Loucy (cell line): ENCODE measurements at regions not wholly inside any gene's neighbourhood (a gene's known extent, or its start where the extent isn't known, plus 50 kb on each side); places are given as distances from the start of the nearest gene placed in this dataset.
"Not testable (repeated sequence)": the region's sequence is repeated elsewhere in the genome, so short reads cannot be mapped to it uniquely, and the experiment has no call there.

Experiments
- H2AFZ ChIP-seq: fragments of 200-600 bp; sonication (generic); 2 replicates; pipeline ENCODE4 v1.6.0; 2016; ENCODE audit warnings: antibody characterized with exemption, mild to moderate bottlenecking, low read length, moderate library complexity
- H3F3A ChIP-seq: fragments of 200-600 bp; 2 replicates; pipeline ENCODE4 v1.6.0; 2016; ENCODE audit warnings: antibody characterized with exemption, low read depth, mild to moderate bottlenecking
- H3K27me3 ChIP-seq: fragments of 200-600 bp; sonication (generic); 2 replicates; pipeline ENCODE4 v1.6.1; 2014; ENCODE audit warnings: low read length, mild to moderate bottlenecking; ENCODE audit not compliant: insufficient read depth, poor library complexity, severe bottlenecking
- H3K36me3 ChIP-seq: fragments of 200-600 bp; sonication (generic); 2 replicates; pipeline ENCODE4 v1.6.1; 2016; ENCODE audit warnings: low read length; ENCODE audit not compliant: insufficient read depth
- H3K4me1 ChIP-seq: fragments of 200-600 bp; sonication (generic); 2 replicates; pipeline ENCODE4 v1.5.1; 2014; ENCODE audit warnings: low read length, mild to moderate bottlenecking; ENCODE audit not compliant: insufficient read depth, poor library complexity, severe bottlenecking
- H3K4me2 ChIP-seq: fragments of 200-600 bp; sonication (generic); 2 replicates; pipeline ENCODE4 v1.6.0; 2014; ENCODE audit warnings: antibody characterized with exemption, low read length, low read depth, mild to moderate bottlenecking; ENCODE audit not compliant: poor library complexity, severe bottlenecking
- H3K4me3 ChIP-seq: fragments of 200-600 bp; sonication (generic); 2 replicates; pipeline ENCODE4 v1.5.1; 2014; ENCODE audit warnings: low read length, mild to moderate bottlenecking, mixed read lengths; ENCODE audit not compliant: poor library complexity, severe bottlenecking
- H3K79me2 ChIP-seq: fragments of 200-600 bp; sonication (generic); 2 replicates; pipeline ENCODE4 v1.6.1; 2014; ENCODE audit warnings: low read length; ENCODE audit not compliant: insufficient read depth
- H3K9ac ChIP-seq: fragments of 200-600 bp; sonication (generic); 2 replicates; pipeline ENCODE4 v1.6.0; 2014; ENCODE audit warnings: mild to moderate bottlenecking, low read depth, low read length, moderate library complexity; ENCODE audit not compliant: poor library complexity, severe bottlenecking
- H3K9me2 ChIP-seq: fragments of 200-600 bp; sonication (generic); replicated peaks from 2 replicates; pipeline ENCODE4 v1.6.1; 2016; ENCODE audit warnings: low read depth, low read length, mixed read lengths
- H3K9me3 ChIP-seq: fragments of 200-600 bp; sonication (generic); 2 replicates; pipeline ENCODE4 v1.6.1; 2014; ENCODE audit warnings: mild to moderate bottlenecking, antibody characterized with exemption, low read length, low read depth; ENCODE audit not compliant: insufficient read depth
- H4K20me1 ChIP-seq: fragments of 200-600 bp; sonication (generic); 2 replicates; pipeline ENCODE4 v1.6.0; 2014; ENCODE audit warnings: antibody characterized with exemption, low read length, mild to moderate bottlenecking; ENCODE audit not compliant: insufficient read depth, poor library complexity, severe bottlenecking
- EZH2phosphoT487 ChIP-seq: fragments of 200-600 bp; IDR thresholded peaks from 2 replicates; pipeline ENCODE4 v1.6.1; 2018; ENCODE audit warnings: antibody characterized with exemption, mild to moderate bottlenecking, moderate library complexity, borderline replicate concordance
- TF ChIP-seq, protein P1 (sequence below): fragments of 200-600 bp; sonication (generic); conservative IDR thresholded peaks from 2 replicates; pipeline ENCODE4 v1.5.1; 2014; ENCODE audit warnings: mild to moderate bottlenecking, antibody characterized with exemption, low read length

DNA sequence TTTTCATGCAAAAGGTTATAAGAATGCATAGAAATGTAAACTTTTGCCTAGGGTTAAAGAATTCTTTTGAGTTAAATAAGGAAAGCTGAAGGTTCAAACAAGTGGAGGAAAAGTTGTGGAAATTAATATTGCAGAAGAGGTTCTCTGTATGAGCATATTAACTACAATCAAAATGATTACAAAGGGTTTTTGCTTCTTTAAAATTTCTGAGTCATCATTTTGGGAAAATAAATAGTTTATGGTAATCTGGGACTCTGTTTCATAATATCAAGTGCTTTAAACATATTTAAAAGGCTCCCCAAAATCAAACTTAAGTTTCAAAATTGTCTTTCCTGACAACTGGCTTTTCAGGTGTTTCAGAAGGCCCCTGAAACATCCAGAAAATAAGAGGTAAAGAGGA is 415.7 kb downstream of the ZNF804A start:
- Histone ChIP-seq H3K4me2 (no peak overlapping the region), H3K36me3 (no peaks in the 10 kb centered on the region), H2AFZ (no peak overlapping the region), H3F3A (no peaks in the 10 kb centered on the region), H3K9me3 (peaks cover 8% of the 10 kb centered on the region; the same call in 1 of the 2 replicates), H3K27me3 (no peaks in the 10 kb centered on the region), H3K79me2 (no peaks in the 10 kb centered on the region), H3K9ac (no peak overlapping the region), H3K4me3 (no peak overlapping the region), H4K20me1 (no peaks in the 10 kb centered on the region), H3K4me1 (no peaks in the 10 kb centered on the region), H3K9me2 (no peaks in the 10 kb centered on the region)
- TF ChIP-seq, protein P1, sequence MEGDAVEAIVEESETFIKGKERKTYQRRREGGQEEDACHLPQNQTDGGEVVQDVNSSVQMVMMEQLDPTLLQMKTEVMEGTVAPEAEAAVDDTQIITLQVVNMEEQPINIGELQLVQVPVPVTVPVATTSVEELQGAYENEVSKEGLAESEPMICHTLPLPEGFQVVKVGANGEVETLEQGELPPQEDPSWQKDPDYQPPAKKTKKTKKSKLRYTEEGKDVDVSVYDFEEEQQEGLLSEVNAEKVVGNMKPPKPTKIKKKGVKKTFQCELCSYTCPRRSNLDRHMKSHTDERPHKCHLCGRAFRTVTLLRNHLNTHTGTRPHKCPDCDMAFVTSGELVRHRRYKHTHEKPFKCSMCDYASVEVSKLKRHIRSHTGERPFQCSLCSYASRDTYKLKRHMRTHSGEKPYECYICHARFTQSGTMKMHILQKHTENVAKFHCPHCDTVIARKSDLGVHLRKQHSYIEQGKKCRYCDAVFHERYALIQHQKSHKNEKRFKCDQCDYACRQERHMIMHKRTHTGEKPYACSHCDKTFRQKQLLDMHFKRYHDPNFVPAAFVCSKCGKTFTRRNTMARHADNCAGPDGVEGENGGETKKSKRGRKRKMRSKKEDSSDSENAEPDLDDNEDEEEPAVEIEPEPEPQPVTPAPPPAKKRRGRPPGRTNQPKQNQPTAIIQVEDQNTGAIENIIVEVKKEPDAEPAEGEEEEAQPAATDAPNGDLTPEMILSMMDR, result no peak
- TF ChIP-seq EZH2phosphoT487, result no peak

DNA sequence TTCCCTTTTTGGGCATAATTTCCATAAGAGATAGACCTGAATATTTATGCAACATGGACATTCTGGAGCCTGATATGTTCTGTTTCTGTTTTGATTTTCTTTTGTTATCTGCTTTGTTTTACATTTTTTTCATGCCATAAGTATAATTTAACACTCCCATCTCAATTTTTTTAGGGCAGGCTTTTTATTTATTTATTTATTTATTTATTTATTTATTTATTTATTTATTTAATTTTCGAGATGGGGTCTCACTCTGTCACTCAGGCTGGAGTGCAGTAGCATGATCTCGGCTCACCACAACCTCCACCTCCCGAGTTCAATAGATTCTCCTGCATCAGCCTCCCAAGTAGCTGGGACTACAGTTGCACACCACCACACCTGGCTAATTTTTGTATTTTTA is 427.6 kb downstream of the ZNF804A start:
- H4K20me1 ChIP-seq, H3K36me3 ChIP-seq, H3K4me1 ChIP-seq, H2AFZ ChIP-seq, H3K9me3 ChIP-seq, H3K9ac ChIP-seq, H3K4me3 ChIP-seq, H3F3A ChIP-seq, H3K79me2 ChIP-seq, H3K9me2 ChIP-seq, H3K4me2 ChIP-seq, H3K27me3 ChIP-seq: not testable (repeated sequence)

DNA sequence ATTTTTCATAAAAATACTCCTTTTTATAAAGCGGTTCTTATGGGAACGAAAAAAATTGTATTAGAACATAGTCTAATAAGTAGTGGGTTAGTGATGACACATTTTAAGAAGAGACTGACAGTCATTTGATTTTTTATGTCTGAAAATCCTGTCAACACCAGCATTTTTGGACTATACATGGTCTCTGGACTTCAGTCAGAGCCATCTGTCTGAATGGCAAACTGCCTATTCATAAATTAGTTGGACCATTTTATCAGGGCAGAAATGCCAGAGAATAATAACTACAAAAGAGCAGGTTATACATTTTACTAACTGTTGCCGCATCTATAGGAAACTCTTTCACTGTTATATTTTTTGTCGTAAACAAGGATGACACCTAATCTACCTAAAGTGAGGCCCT is 437.6 kb downstream of the ZNF804A start:
- H3K4me3 ChIP-seq, result no peak overlapping the region
- H3K4me1 ChIP-seq, result no peaks in the 10 kb centered on the region
- no peak overlapping the region for H3K9ac ChIP-seq
- H4K20me1 ChIP-seq, result no peaks in the 10 kb centered on the region
- H3K4me2 ChIP-seq, result no peak overlapping the region
- no peak overlapping the region for H2AFZ ChIP-seq
- no peak for TF ChIP-seq EZH2phosphoT487
- TF ChIP-seq, protein P1, result no peak
- no peaks in the 10 kb centered on the region for H3K36me3 ChIP-seq
- no peaks in the 10 kb centered on the region for H3K79me2 ChIP-seq
- no peaks in the 10 kb centered on the region for H3K9me2 ChIP-seq
- H3F3A ChIP-seq, result no peaks in the 10 kb centered on the region
- H3K9me3 ChIP-seq, result no peaks in the 10 kb centered on the region
- no peaks in the 10 kb centered on the region for H3K27me3 ChIP-seq

DNA sequence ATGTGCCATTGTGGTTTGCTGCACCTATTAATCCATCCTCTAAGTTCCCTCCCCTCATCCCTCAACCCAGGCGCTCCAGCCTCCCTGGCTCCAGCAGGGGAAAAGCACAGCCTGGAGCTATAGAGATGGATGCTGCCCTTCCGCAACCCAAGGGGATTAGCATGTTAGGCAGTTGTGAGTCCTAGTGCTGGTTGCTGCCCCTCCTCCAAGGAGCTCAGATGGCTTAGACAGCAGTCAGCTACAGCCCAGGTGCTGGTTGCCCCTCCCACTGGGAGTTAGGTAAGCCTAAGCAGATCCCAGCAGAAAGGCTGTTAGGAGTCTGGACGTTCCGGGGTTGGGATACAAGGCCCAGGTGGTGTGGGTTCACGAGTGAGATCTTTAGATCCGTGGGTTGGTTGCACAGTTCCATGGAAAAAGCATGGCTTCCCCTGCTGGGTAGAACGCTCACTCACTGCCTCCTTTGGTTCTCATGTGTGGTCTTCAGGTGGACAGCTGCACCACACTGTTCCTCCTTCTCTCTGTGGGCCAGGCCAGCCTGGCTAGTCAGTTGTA is 446.1 kb downstream of the ZNF804A start:
- Histone ChIP-seq H3K4me2 (no peak overlapping the region), H4K20me1 (no peaks in the 10 kb centered on the region), H3K4me1 (no peaks in the 10 kb centered on the region), H3K79me2 (no peaks in the 10 kb centered on the region), H3K9ac (no peak overlapping the region), H3F3A (no peaks in the 10 kb centered on the region), H2AFZ (no peak overlapping the region), H3K27me3 (no peaks in the 10 kb centered on the region), H3K9me2 (no peaks in the 10 kb centered on the region), H3K4me3 (no peak overlapping the region), H3K36me3 (no peaks in the 10 kb centered on the region), H3K9me3 (no peaks in the 10 kb centered on the region)
- TF ChIP-seq EZH2phosphoT487, result no peak
- TF ChIP-seq, protein P1, result no peak
